HG02759 (cell line): ENCODE measurements at regions not wholly inside any gene's neighbourhood (a gene's known extent, or its start where the extent isn't known, plus 50 kb on each side); places are given as distances from the start of the nearest gene placed in this dataset.
"Not testable (repeated sequence)": the region's sequence is repeated elsewhere in the genome, so short reads cannot be mapped to it uniquely, and the experiment has no call there.

Experiments
- ATAC-seq: cut with Tn5 transposase; IDR thresholded peaks from one replicate; pipeline ENCODE4 v1.9.1; 2021; ENCODE audit warnings: mild to moderate bottlenecking, moderate library complexity; ENCODE audit not compliant: unreplicated experiment

GRCh38 chr6:95660544-95660943 is 83.2 kb downstream of the MANEA start:
- no peak for ATAC-seq

GRCh38 chr6:95670011-95670463 is 92.7 kb downstream of the MANEA start:
- ATAC-seq = no peak

- ATAC-seq = no peak
Measured at GRCh38 chr6:95676011-95676628, 98.8 kb downstream of the MANEA start.

- ATAC-seq = no peak
Measured at GRCh38 chr6:95679981-95680380, 102.6 kb downstream of the MANEA start.

GRCh38 chr6:95681736-95682135 is 104.4 kb downstream of the MANEA start:
- ATAC-seq = no peak

- no peak for ATAC-seq
Measured at GRCh38 chr6:95682476-95682875, 105.1 kb downstream of the MANEA start.

GRCh38 chr6:95685822-95686221 is 108.5 kb downstream of the MANEA start:
- no peak for ATAC-seq

- ATAC-seq = no peak
Measured at GRCh38 chr6:95686272-95686671, 108.9 kb downstream of the MANEA start.

GRCh38 chr6:95686895-95687294 is 109.6 kb downstream of the MANEA start:
- ATAC-seq = no peak

GRCh38 chr6:95687839-95688238 is 110.5 kb downstream of the MANEA start:
- ATAC-seq = no peak

- peak; percentile 77 for ATAC-seq
Measured at GRCh38 chr6:95690328-95690727, 113.0 kb downstream of the MANEA start.

GRCh38 chr6:95693108-95693507 is 115.8 kb downstream of the MANEA start:
- no peak for ATAC-seq

GRCh38 chr6:95698271-95698670 is 120.9 kb downstream of the MANEA start:
- no peak for ATAC-seq

GRCh38 chr6:95723638-95724037 is 146.3 kb downstream of the MANEA start:
- ATAC-seq = no peak

GRCh38 chr6:95725344-95725743 is 148.0 kb downstream of the MANEA start:
- ATAC-seq = no peak

GRCh38 chr6:95740157-95740556 is 162.8 kb downstream of the MANEA start:
- no peak for ATAC-seq

GRCh38 chr6:95741045-95741444 is 163.7 kb downstream of the MANEA start:
- ATAC-seq = no peak

GRCh38 chr6:95742767-95743289 is 165.5 kb downstream of the MANEA start:
- no peak for ATAC-seq

GRCh38 chr6:95743591-95743990 is 166.3 kb downstream of the MANEA start:
- no peak for ATAC-seq

GRCh38 chr6:95758236-95759069 is 181.1 kb downstream of the MANEA start:
- not testable (repeated sequence) for ATAC-seq

- no peak for ATAC-seq
Measured at GRCh38 chr6:95767897-95768463, 190.6 kb downstream of the MANEA start.

- no peak for ATAC-seq
Measured at GRCh38 chr6:95768539-95768938, 191.2 kb downstream of the MANEA start.
